HG03442 (cell line): ENCODE measurements at regions not wholly inside any gene's neighbourhood (a gene's known extent, or its start where the extent isn't known, plus 50 kb on each side); places are given as distances from the start of the nearest gene placed in this dataset.

Experiments
- ATAC-seq: cut with Tn5 transposase; IDR thresholded peaks from one replicate; pipeline ENCODE4 v1.9.1; 2021; ENCODE audit warnings: mild to moderate bottlenecking, moderate library complexity; ENCODE audit not compliant: unreplicated experiment

- no peak for ATAC-seq
These were observed 971.2 kb upstream of the CDH9 start for GRCh38 chr5:28009576-28009975.

- no peak for ATAC-seq
These were observed 958.3 kb upstream of the CDH9 start for GRCh38 chr5:27996665-27997064.

- ATAC-seq: no peak
These were observed 957.5 kb upstream of the CDH9 start for GRCh38 chr5:27995867-27996266.

GRCh38 chr5:27978322-27978721 lies 939.9 kb upstream of the CDH9 start:
- no peak for ATAC-seq

- no peak for ATAC-seq
These were observed 930.8 kb upstream of the CDH9 start for GRCh38 chr5:27969157-27969556.

- no peak for ATAC-seq
These were observed 924.8 kb upstream of the CDH9 start for GRCh38 chr5:27963050-27963783.

GRCh38 chr5:27962198-27962597 lies 923.8 kb upstream of the CDH9 start:
- ATAC-seq: no peak

GRCh38 chr5:27947088-27947487 lies 908.7 kb upstream of the CDH9 start:
- no peak for ATAC-seq

- ATAC-seq: no peak
These were observed 906.1 kb upstream of the CDH9 start for GRCh38 chr5:27944471-27944870.

GRCh38 chr5:27938989-27939388 lies 900.6 kb upstream of the CDH9 start:
- no peak for ATAC-seq

GRCh38 chr5:27928060-27928459 lies 889.7 kb upstream of the CDH9 start:
- ATAC-seq: no peak

- no peak for ATAC-seq
These were observed 872.8 kb upstream of the CDH9 start for GRCh38 chr5:27911216-27911615.

GRCh38 chr5:27908341-27908740 lies 870.0 kb upstream of the CDH9 start:
- no peak for ATAC-seq

GRCh38 chr5:27906931-27907601 lies 868.7 kb upstream of the CDH9 start:
- no peak for ATAC-seq

- no peak for ATAC-seq
These were observed 868.1 kb upstream of the CDH9 start for GRCh38 chr5:27906481-27906880.

- no peak for ATAC-seq
These were observed 862.4 kb upstream of the CDH9 start for GRCh38 chr5:27900761-27901160.

GRCh38 chr5:27876071-27876470 lies 837.7 kb upstream of the CDH9 start:
- no peak for ATAC-seq

GRCh38 chr5:27875148-27875547 lies 836.8 kb upstream of the CDH9 start:
- ATAC-seq: no peak

- no peak for ATAC-seq
These were observed 829.9 kb upstream of the CDH9 start for GRCh38 chr5:27868292-27868691.

GRCh38 chr5:27855491-27855890 lies 817.1 kb upstream of the CDH9 start:
- ATAC-seq: no peak

- no peak for ATAC-seq
These were observed 816.0 kb upstream of the CDH9 start for GRCh38 chr5:27854243-27854852.

GRCh38 chr5:27845248-27845647 lies 806.9 kb upstream of the CDH9 start:
- ATAC-seq: no peak
